ENCODE measurements at regions not wholly inside any gene's neighbourhood (a gene's known extent, or its start where the extent isn't known, plus 50 kb on each side); places are given as distances from the start of the nearest gene placed in this dataset.

DNA sequence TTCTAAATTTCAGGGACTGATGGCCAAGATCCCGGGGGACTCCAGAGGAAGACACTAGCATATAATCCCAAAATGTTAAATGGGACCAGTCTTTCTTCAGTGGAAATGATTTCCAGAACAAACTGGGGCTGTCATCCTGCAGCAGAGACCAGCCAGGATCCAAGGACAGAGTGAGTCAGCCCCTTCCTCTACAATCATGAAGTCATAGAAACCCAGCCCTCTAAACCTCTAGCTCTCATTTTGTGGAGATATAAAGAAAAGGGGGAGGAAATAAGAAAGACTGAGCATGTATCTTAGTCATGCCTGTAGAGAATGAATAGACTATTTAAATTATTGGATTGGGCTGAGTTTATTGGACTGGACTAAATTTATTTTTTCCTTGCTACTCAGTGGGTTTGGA is 318.3 kb downstream of the AGTPBP1 start (continued):
- TF ChIP-seq TCF7L2 (IDR thresholded peaks at IDR 0.05; ENCODE audit: borderline replicate concordance, low read depth, low read length) = no peak
- no peak for TF ChIP-seq ZNF785 (tag by site-specific recombination; IDR thresholded peaks at IDR 0.05)
- no peak for TF ChIP-seq ZNF169 (tag by site-specific recombination; IDR thresholded peaks at IDR 0.05)
- TF ChIP-seq ZNF629 (tag by site-specific recombination; IDR thresholded peaks at IDR 0.05) = no peak
- TF ChIP-seq GLIS2 (tag by site-specific recombination; IDR thresholded peaks at IDR 0.05) = no peak
- no peak for TF ChIP-seq ZNF621 (tag by site-specific recombination; IDR thresholded peaks at IDR 0.05)

DNA sequence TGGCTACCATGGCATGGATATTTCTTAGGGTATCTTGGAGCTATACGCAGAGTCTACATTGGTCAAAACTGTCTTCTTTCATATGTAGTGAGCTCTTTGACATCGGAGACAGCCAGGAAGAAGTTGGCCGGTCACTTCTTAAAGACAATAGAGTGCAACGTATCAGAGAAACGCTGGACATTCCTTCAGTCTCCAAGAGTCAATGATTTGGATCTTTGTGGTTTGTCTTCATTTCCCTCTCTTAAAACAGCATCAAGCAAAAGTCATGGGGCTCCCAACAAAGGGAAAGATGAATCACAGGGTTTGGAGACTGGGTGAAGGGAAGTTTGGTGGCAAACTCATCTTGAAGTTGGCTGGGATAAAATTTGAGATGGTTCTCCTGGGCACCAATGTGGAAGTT is 320.1 kb downstream of the AGTPBP1 start:
- Histone ChIP-seq H3K4me3 (ENCODE audit: low read depth, low read length) (no peak overlapping the region), H3K4me1 (ENCODE audit: control insufficient read depth, insufficient read depth, low read length) (no peaks in the 10 kb centered on the region), H3K27ac (ENCODE audit: extremely low read depth, low read depth, low read length) (no peak overlapping the region), H3K9me3 (ENCODE audit: control insufficient read depth, insufficient read depth, low read depth, low read length) (no peaks in the 10 kb centered on the region), H3K36me3 (ENCODE audit: control insufficient read depth in 2 of 2, insufficient read depth in 1 of 2, low read length in 2 of 2) (no peaks in the 10 kb centered on the region)
- TF ChIP-seq ZNF521 (tag by site-specific recombination; IDR thresholded peaks at IDR 0.05) (no peak), ZNF23 (tag by site-specific recombination; IDR thresholded peaks at IDR 0.05; ENCODE audit: borderline replicate concordance) (no peak), ZNF560 (tag by site-specific recombination; IDR thresholded peaks at IDR 0.05; ENCODE audit: borderline replicate concordance) (no peak)
- CTCF ChIA-PET = interaction anchor here (1.1 kb wide), 1 partner anchor 88 kb away, joined by 3 read pairs; no protein-coding TSS in a partner anchor
- POLR2A ChIA-PET = no interaction called here

DNA sequence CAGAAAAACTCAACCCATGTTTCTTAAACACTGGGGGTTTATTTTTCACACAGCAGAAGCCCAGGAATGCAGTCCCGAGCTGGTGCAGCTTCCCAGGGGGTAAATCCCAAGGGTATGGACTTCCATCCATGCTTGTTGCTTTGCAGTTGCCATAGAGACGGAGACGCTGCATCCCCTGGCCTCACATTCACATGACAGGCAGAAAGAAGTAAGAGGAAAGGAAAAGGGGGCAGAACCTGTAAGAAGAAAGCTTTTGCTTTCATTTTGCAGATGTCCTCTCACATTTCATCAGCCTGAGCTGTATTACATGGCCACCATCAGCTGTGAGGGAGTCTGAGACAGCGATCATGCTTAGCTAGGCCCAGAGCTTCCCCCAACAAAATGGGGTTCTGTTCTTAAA is 321.0 kb downstream of the AGTPBP1 start:
- ChIA-PET CTCF (interaction anchor here (0.6 kb wide), 2 partner anchors 172 to 415 kb away, joined by 3 read pairs; no protein-coding TSS in a partner anchor), POLR2A (no interaction called here)
- Histone ChIP-seq H3K27ac (ENCODE audit: extremely low read depth, low read depth, low read length) (no peak overlapping the region), H3K4me1 (ENCODE audit: control insufficient read depth, insufficient read depth, low read length) (no peaks in the 10 kb centered on the region), H3K4me3 (ENCODE audit: low read depth, low read length) (no peak overlapping the region), H3K9me3 (ENCODE audit: control insufficient read depth, insufficient read depth, low read depth, low read length) (no peaks in the 10 kb centered on the region), H3K36me3 (ENCODE audit: control insufficient read depth in 2 of 2, insufficient read depth in 1 of 2, low read length in 2 of 2) (no peaks in the 10 kb centered on the region)
- no peak for TF ChIP-seq ZNF23 (tag by site-specific recombination; IDR thresholded peaks at IDR 0.05; ENCODE audit: borderline replicate concordance)
- TF ChIP-seq, protein P1, sequence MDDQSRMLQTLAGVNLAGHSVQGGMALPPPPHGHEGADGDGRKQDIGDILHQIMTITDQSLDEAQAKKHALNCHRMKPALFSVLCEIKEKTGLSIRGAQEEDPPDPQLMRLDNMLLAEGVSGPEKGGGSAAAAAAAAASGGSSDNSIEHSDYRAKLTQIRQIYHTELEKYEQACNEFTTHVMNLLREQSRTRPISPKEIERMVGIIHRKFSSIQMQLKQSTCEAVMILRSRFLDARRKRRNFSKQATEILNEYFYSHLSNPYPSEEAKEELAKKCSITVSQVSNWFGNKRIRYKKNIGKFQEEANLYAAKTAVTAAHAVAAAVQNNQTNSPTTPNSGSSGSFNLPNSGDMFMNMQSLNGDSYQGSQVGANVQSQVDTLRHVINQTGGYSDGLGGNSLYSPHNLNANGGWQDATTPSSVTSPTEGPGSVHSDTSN (CRISPR knock-in tag; IDR thresholded peaks at IDR 0.05) = no peak
- TF ChIP-seq GLIS1 (tag by site-specific recombination; IDR thresholded peaks at IDR 0.05) = 0 out of 2 replicates have a peak, but pooled peaks have one; percentile 36

DNA sequence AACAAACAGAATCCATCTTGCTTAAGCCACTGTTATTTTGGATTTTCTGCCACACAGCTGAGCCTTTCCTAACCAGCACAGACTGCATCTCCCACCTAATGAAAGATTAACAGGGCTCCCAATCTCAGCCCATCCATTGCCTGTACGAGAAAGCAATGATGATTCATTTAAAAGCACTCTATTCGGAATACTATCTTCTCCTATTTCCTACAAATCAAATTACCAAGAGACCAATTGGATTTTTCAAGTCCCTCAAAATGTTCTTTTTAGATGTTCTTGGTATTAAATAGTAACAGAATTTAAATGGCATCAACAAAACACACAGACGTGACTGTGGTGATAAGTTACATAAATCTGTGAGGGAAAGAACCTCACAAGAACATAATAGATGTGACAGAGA is 324.1 kb downstream of the AGTPBP1 start:
- Histone ChIP-seq H3K9me3 (ENCODE audit: control insufficient read depth, insufficient read depth, low read depth, low read length) (no peaks in the 10 kb centered on the region), H3K4me3 (ENCODE audit: low read depth, low read length) (no peak overlapping the region), H3K36me3 (ENCODE audit: control insufficient read depth in 2 of 2, insufficient read depth in 1 of 2, low read length in 2 of 2) (no peaks in the 10 kb centered on the region), H3K27ac (ENCODE audit: extremely low read depth, low read depth, low read length) (no peak overlapping the region), H3K4me1 (ENCODE audit: control insufficient read depth, insufficient read depth, low read length) (no peaks in the 10 kb centered on the region)
- CTCF ChIA-PET = no interaction called here
- POLR2A ChIA-PET = no interaction called here
- TF ChIP-seq ZNF16 (tag by site-specific recombination; IDR thresholded peaks at IDR 0.05; ENCODE audit: low read depth) (no peak), KLF10 (tag by site-specific recombination; IDR thresholded peaks at IDR 0.05) (no peak), HOXC10 (CRISPR knock-in tag; IDR thresholded peaks at IDR 0.05) (no peak), KLF1 (tag by site-specific recombination; IDR thresholded peaks at IDR 0.05) (no peak)
- TF ChIP-seq, protein P2, sequence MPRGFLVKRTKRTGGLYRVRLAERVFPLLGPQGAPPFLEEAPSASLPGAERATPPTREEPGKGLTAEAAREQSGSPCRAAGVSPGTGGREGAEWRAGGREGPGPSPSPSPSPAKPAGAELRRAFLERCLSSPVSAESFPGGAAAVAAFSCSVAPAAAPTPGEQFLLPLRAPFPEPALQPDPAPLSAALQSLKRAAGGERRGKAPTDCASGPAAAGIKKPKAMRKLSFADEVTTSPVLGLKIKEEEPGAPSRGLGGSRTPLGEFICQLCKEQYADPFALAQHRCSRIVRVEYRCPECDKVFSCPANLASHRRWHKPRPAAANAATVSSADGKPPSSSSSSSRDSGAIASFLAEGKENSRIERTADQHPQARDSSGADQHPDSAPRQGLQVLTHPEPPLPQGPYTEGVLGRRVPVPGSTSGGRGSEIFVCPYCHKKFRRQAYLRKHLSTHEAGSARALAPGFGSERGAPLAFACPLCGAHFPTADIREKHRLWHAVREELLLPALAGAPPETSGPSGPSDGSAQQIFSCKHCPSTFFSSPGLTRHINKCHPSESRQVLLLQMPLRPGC (tag by site-specific recombination; IDR thresholded peaks at IDR 0.05) = no peak
- TF ChIP-seq, protein P3, sequence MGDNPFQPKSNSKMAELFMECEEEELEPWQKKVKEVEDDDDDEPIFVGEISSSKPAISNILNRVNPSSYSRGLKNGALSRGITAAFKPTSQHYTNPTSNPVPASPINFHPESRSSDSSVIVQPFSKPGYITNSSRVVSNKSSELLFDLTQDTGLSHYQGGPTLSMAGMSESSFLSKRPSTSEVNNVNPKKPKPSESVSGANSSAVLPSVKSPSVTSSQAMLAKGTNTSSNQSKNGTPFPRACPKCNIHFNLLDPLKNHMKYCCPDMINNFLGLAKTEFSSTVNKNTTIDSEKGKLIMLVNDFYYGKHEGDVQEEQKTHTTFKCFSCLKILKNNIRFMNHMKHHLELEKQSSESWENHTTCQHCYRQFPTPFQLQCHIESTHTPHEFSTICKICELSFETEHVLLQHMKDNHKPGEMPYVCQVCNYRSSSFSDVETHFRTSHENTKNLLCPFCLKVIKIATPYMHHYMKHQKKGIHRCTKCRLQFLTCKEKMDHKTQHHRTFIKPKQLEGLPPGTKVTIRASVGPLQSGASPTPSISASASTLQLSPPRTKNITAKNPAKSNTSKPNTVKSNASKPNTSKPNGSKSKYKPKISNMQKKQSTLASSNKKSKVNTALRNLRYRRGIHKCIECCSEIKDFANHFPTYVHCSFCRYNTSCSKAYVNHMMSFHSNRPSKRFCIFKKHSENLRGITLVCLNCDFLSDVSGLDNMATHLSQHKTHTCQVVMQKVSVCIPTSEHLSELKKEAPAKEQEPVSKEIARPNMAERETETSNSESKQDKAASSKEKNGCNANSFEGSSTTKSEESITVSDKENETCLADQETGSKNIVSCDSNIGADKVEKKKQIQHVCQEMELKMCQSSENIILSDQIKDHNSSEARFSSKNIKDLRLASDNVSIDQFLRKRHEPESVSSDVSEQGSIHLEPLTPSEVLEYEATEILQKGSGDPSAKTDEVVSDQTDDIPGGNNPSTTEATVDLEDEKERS (tag by site-specific recombination; IDR thresholded peaks at IDR 0.05) = no peak
- TF ChIP-seq, protein P4, sequence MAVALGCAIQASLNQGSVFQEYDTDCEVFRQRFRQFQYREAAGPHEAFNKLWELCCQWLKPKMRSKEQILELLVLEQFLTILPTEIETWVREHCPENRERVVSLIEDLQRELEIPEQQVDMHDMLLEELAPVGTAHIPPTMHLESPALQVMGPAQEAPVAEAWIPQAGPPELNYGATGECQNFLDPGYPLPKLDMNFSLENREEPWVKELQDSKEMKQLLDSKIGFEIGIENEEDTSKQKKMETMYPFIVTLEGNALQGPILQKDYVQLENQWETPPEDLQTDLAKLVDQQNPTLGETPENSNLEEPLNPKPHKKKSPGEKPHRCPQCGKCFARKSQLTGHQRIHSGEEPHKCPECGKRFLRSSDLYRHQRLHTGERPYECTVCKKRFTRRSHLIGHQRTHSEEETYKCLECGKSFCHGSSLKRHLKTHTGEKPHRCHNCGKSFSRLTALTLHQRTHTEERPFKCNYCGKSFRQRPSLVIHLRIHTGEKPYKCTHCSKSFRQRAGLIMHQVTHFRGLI (tag by site-specific recombination; IDR thresholded peaks at IDR 0.05) = no peak
